ENCODE measurements at regions not wholly inside any gene's neighbourhood (a gene's known extent, or its start where the extent isn't known, plus 50 kb on each side); places are given as distances from the start of the nearest gene placed in this dataset.

DNA sequence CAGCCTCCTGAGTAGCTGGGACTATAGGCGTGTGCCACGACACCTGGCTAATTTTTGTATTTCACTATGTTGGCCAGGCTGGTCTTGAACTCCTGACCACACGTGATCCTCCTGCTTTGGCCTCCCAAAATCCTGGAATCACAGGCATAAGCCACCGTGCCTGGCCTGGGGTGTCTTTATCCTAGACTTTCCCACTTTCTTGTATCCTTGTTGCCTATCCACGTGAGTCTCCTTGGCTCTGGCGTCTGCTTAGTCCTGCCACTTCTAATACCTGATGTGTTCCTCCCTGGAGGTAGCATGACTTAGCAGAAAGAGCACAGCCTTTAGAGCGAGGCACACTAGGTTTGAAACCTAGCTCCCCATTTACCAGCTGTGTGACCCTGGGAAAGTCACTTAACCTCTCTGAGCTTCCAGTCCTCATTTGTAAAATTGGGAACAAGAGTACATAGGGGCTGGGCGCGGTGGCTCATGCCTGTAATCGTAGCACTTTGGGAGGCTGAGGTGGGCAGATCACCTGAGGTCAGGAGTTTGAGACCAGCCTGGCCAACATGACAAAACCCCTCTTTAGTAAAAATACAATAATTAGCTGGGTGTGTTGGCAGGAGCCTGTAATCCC, 344.6 kb downstream of the TYW1 start:
- TF ChIP-seq, protein P1, sequence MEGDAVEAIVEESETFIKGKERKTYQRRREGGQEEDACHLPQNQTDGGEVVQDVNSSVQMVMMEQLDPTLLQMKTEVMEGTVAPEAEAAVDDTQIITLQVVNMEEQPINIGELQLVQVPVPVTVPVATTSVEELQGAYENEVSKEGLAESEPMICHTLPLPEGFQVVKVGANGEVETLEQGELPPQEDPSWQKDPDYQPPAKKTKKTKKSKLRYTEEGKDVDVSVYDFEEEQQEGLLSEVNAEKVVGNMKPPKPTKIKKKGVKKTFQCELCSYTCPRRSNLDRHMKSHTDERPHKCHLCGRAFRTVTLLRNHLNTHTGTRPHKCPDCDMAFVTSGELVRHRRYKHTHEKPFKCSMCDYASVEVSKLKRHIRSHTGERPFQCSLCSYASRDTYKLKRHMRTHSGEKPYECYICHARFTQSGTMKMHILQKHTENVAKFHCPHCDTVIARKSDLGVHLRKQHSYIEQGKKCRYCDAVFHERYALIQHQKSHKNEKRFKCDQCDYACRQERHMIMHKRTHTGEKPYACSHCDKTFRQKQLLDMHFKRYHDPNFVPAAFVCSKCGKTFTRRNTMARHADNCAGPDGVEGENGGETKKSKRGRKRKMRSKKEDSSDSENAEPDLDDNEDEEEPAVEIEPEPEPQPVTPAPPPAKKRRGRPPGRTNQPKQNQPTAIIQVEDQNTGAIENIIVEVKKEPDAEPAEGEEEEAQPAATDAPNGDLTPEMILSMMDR (conservative IDR thresholded peaks at IDR 0.05; ENCODE audit: low read depth, low read length): no peak
- TF ChIP-seq NFE2L2 (IDR thresholded peaks at IDR 0.05; ENCODE audit: low read depth, low read length) (no peak), CEBPB (IDR thresholded peaks at IDR 0.05; ENCODE audit: low read depth, low read length) (no peak), POLR2A (IDR thresholded peaks at IDR 0.05; ENCODE audit: low read depth, low read length) (no peak), RAD21 (IDR thresholded peaks at IDR 0.05; ENCODE audit: low read length) (no peak), RFX5 (IDR thresholded peaks at IDR 0.05; ENCODE audit: low read depth, low read length) (no peak), SMC3 (IDR thresholded peaks at IDR 0.05; ENCODE audit: low read depth, low read length) (no peak), MAFK (IDR thresholded peaks at IDR 0.05; ENCODE audit: low read depth, low read length) (no peak), CHD1 (IDR thresholded peaks at IDR 0.05; ENCODE audit: low read depth, low read length) (no peak), RCOR1 (IDR thresholded peaks at IDR 0.05; ENCODE audit: insufficient replicate concordance, low read length) (no peak), MXI1 (IDR thresholded peaks at IDR 0.05; ENCODE audit: borderline replicate concordance, low read depth, low read length) (no peak)
- TF ChIP-seq, protein P2, sequence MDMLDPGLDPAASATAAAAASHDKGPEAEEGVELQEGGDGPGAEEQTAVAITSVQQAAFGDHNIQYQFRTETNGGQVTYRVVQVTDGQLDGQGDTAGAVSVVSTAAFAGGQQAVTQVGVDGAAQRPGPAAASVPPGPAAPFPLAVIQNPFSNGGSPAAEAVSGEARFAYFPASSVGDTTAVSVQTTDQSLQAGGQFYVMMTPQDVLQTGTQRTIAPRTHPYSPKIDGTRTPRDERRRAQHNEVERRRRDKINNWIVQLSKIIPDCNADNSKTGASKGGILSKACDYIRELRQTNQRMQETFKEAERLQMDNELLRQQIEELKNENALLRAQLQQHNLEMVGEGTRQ (IDR thresholded peaks at IDR 0.05; ENCODE audit: low read depth, low read length): no peak
- TF ChIP-seq, protein P3, sequence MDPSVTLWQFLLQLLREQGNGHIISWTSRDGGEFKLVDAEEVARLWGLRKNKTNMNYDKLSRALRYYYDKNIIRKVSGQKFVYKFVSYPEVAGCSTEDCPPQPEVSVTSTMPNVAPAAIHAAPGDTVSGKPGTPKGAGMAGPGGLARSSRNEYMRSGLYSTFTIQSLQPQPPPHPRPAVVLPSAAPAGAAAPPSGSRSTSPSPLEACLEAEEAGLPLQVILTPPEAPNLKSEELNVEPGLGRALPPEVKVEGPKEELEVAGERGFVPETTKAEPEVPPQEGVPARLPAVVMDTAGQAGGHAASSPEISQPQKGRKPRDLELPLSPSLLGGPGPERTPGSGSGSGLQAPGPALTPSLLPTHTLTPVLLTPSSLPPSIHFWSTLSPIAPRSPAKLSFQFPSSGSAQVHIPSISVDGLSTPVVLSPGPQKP (IDR thresholded peaks at IDR 0.05; ENCODE audit: borderline replicate concordance, low read depth, low read length): no peak

Data from IMR-90 (cell line).